NB4 (cell line): ENCODE measurements at regions not wholly inside any gene's neighbourhood (a gene's known extent, or its start where the extent isn't known, plus 50 kb on each side); places are given as distances from the start of the nearest gene placed in this dataset.

Experiments
- DNase-seq: peaks from one replicate; pipeline ENCODE4 v3.0.0; 2010; ENCODE audit warnings: low read depth
- H3K4me3 ChIP-seq: one replicate; pipeline ENCODE4 v1.5.1; 2011; ENCODE audit warnings: mild to moderate bottlenecking, low read depth, low read length, moderate library complexity
- CTCF ChIP-seq: IDR thresholded peaks from one replicate; pipeline ENCODE4 v1.5.1; 2012; ENCODE audit warnings: low read depth, low read length
- MAX ChIP-seq: IDR thresholded peaks from 2 replicates; pipeline ENCODE4 v1.6.1; 2011; ENCODE audit warnings: low read depth, low read length
- MYC ChIP-seq: IDR thresholded peaks from 2 replicates; pipeline ENCODE4 v1.6.1; 2011; ENCODE audit warnings: low read depth, low read length
- POLR2A ChIP-seq: IDR thresholded peaks from 2 replicates; pipeline ENCODE4 v1.6.1; 2011; ENCODE audit warnings: mild to moderate bottlenecking; ENCODE audit not compliant: insufficient read length; ENCODE audit errors: extremely low read depth

GRCh38 chr6:103154779-103155572 lies 1704.7 kb downstream of the HACE1 start:
- TF ChIP-seq MYC (no peak), POLR2A (no peak)
- H3K4me3 ChIP-seq: no peak overlapping the region
- DNase-seq: no peak

GRCh38 chr6:103153016-103153415 lies 1706.7 kb downstream of the HACE1 start:
- DNase-seq: no peak
- TF ChIP-seq POLR2A (no peak), CTCF (no peak), MYC (no peak), MAX (no peak)
- no peak overlapping the region for H3K4me3 ChIP-seq

- H3K4me3 ChIP-seq: no peak overlapping the region
These were observed 1716.8 kb downstream of the HACE1 start for GRCh38 chr6:103142902-103143301.

GRCh38 chr6:103140308-103141027 lies 1719.3 kb downstream of the HACE1 start:
- TF ChIP-seq MYC: no peak
- no peak for TF ChIP-seq POLR2A
- no peak for TF ChIP-seq MAX
- no peak for TF ChIP-seq CTCF
- H3K4me3 ChIP-seq: no peak overlapping the region
- no peak for DNase-seq

More at GRCh38 chr6:103142902-103143301, 1716.8 kb downstream of the HACE1 start:
- no peak for TF ChIP-seq MAX
- TF ChIP-seq CTCF: no peak
- no peak for TF ChIP-seq POLR2A
- no peak for TF ChIP-seq MYC
- DNase-seq: no peak

GRCh38 chr6:103139377-103139776 lies 1720.3 kb downstream of the HACE1 start:
- TF ChIP-seq MAX: no peak
- no peak overlapping the region for H3K4me3 ChIP-seq
- DNase-seq: no peak

GRCh38 chr6:103124471-103124870 lies 1731.0 kb downstream of the GRIK2 start:
- no peak for DNase-seq
- no peak overlapping the region for H3K4me3 ChIP-seq
- TF ChIP-seq POLR2A (no peak), CTCF (no peak), MAX (no peak), MYC (no peak)
